NCI-H460 (cell line): ENCODE measurements at regions not wholly inside any gene's neighbourhood (a gene's known extent, or its start where the extent isn't known, plus 50 kb on each side); places are given as distances from the start of the nearest gene placed in this dataset.

Experiments
- DNase-seq: peaks from one replicate; pipeline ENCODE4 v3.0.0-alpha.2; 2016; ENCODE audit warnings: low read depth; ENCODE audit errors: extremely low read depth

- DNase-seq: no peak
Observed at GRCh38 chr2:128563348-128563687, 244.7 kb upstream of the HS6ST1 start.

- no peak for DNase-seq
Observed at GRCh38 chr2:128564131-128564530, 245.5 kb upstream of the HS6ST1 start.

- DNase-seq: no peak
Observed at GRCh38 chr2:128564551-128564950, 245.9 kb upstream of the HS6ST1 start.

- DNase-seq: no peak
Observed at GRCh38 chr2:128565441-128565840, 246.8 kb upstream of the HS6ST1 start.

- DNase-seq: no peak
Observed at GRCh38 chr2:128566671-128567070, 248.0 kb upstream of the HS6ST1 start.

GRCh38 chr2:128568106-128568505, 249.4 kb upstream of the HS6ST1 start:
- no peak for DNase-seq

- DNase-seq: no peak
Observed at GRCh38 chr2:128573116-128573515, 254.4 kb upstream of the HS6ST1 start.

GRCh38 chr2:128573531-128573930, 254.9 kb upstream of the HS6ST1 start:
- no peak for DNase-seq

- no peak for DNase-seq
Observed at GRCh38 chr2:128577141-128577930, 258.7 kb upstream of the HS6ST1 start.

GRCh38 chr2:128578406-128579390, 260.0 kb upstream of the HS6ST1 start:
- DNase-seq: no peak

GRCh38 chr2:128579825-128580224, 261.2 kb upstream of the HS6ST1 start:
- DNase-seq: no peak

GRCh38 chr2:128580988-128581848, 262.6 kb upstream of the HS6ST1 start:
- no peak for DNase-seq

GRCh38 chr2:128581849-128582244, 263.2 kb upstream of the HS6ST1 start:
- no peak for DNase-seq

- DNase-seq: no peak
Observed at GRCh38 chr2:128584296-128584890, 265.7 kb upstream of the HS6ST1 start.

GRCh38 chr2:128585706-128586105, 267.0 kb upstream of the HS6ST1 start:
- no peak for DNase-seq

- DNase-seq: no peak
Observed at GRCh38 chr2:128589681-128590080, 271.0 kb upstream of the HS6ST1 start.

- DNase-seq: no peak
Observed at GRCh38 chr2:128590309-128591021, 271.8 kb upstream of the HS6ST1 start.

GRCh38 chr2:128591022-128591860, 272.6 kb upstream of the HS6ST1 start:
- DNase-seq: no peak
